Keratinocyte (primary cell): ENCODE measurements at regions not wholly inside any gene's neighbourhood (a gene's known extent, or its start where the extent isn't known, plus 50 kb on each side); places are given as distances from the start of the nearest gene placed in this dataset.
A peak's percentile ranks its signal among the peaks of the same experiment; 100 is the strongest.

Source experiments
- DNase-seq: peaks from one replicate; pipeline ENCODE4 v3.0.0-alpha.2; 2011; ENCODE audit warnings: low read depth, missing footprints, low spot score
- FAIRE-seq: peaks from 2 replicates; lab custom pipeline; 2011; peaks lifted over from hg19 to GRCh38; lab: Jason Lieb, UNC
- H2AFZ ChIP-seq: 2 replicates; pipeline ENCODE4 v1.6.0; 2012; ENCODE audit warnings: low read length, control low read depth, inconsistent platforms; ENCODE audit not compliant: control insufficient read depth
- H3K27ac ChIP-seq: 2 replicates; pipeline ENCODE4 v1.5.1; 2011; ENCODE audit warnings: low read length; ENCODE audit not compliant: control insufficient read depth, insufficient read depth
- H3K27me3 ChIP-seq: 3 replicates; pipeline ENCODE4 v1.6.0; 2011; ENCODE audit warnings: low read length; ENCODE audit not compliant: control insufficient read depth, insufficient read depth; ENCODE audit errors: extremely low read depth
- H3K36me3 ChIP-seq, 2 experiments: 2 replicates in 1 of 2; 3 replicates in 1 of 2; pipeline ENCODE4 v1.5.1; 2011; ENCODE audit warnings: low read length in 2 of 2, mild to moderate bottlenecking in 1 of 2; ENCODE audit not compliant: control insufficient read depth in 2 of 2, insufficient read depth in 2 of 2; ENCODE audit errors: extremely low read depth in 1 of 2
- H3K4me1 ChIP-seq: 3 replicates; pipeline ENCODE4 v1.5.1; 2011; ENCODE audit warnings: low read length; ENCODE audit not compliant: control insufficient read depth, insufficient read depth; ENCODE audit errors: extremely low read depth
- H3K4me2 ChIP-seq: 3 replicates; pipeline ENCODE4 v1.6.0; 2011; ENCODE audit warnings: low read depth, low read length; ENCODE audit not compliant: control insufficient read depth, insufficient read depth; ENCODE audit errors: extremely low read depth
- H3K4me3 ChIP-seq, 3 experiments: fragments of 200-600 bp in 1 of 3; sonication (generic) in 1 of 3; 2 replicates in 2 of 3; 3 replicates in 1 of 3; pipeline ENCODE4 v1.5.1; 2011 to 2016; ENCODE audit warnings: low read length in 3 of 3, mild to moderate bottlenecking in 3 of 3, control low read depth in 2 of 3, inconsistent platforms in 1 of 3, low read depth in 1 of 3, mixed read lengths in 1 of 3, mixed run types in 1 of 3, moderate library complexity in 1 of 3; ENCODE audit not compliant: control insufficient read depth in 2 of 3, insufficient read depth in 2 of 3; ENCODE audit errors: extremely low read depth in 1 of 3
- H3K79me2 ChIP-seq: 2 replicates; pipeline ENCODE4 v1.6.0; 2012; ENCODE audit warnings: low read length; ENCODE audit not compliant: control insufficient read depth, insufficient read depth
- H3K9ac ChIP-seq: 3 replicates; pipeline ENCODE4 v1.6.0; 2011; ENCODE audit warnings: low read length; ENCODE audit not compliant: control insufficient read depth, insufficient read depth; ENCODE audit errors: extremely low read depth
- H3K9me1 ChIP-seq: 3 replicates; pipeline ENCODE4 v1.6.0; 2011; ENCODE audit warnings: low read length; ENCODE audit not compliant: control insufficient read depth, insufficient read depth; ENCODE audit errors: extremely low read depth
- H3K9me3 ChIP-seq: 2 replicates; pipeline ENCODE4 v1.5.1; 2012; ENCODE audit warnings: low read depth, low read length; ENCODE audit not compliant: control insufficient read depth
- H4K20me1 ChIP-seq: 3 replicates; pipeline ENCODE4 v1.6.0; 2011; ENCODE audit warnings: low read length; ENCODE audit not compliant: control insufficient read depth, insufficient read depth; ENCODE audit errors: extremely low read depth
- CTCF ChIP-seq, 3 experiments: IDR thresholded peaks in 1 of 3; conservative IDR thresholded peaks in 1 of 3; optimal IDR thresholded peaks in 1 of 3; 2 replicates in 2 of 3; 3 replicates in 1 of 3; pipeline versions ENCODE3 to v1.5.1; 2011; ENCODE audit warnings: low read length in 3 of 3, mild to moderate bottlenecking in 3 of 3, moderate library complexity in 2 of 3, control low read depth in 1 of 3, inconsistent platforms in 1 of 3; ENCODE audit not compliant: insufficient read depth in 2 of 3; ENCODE audit errors: extremely low read depth in 1 of 3
- EZH2 ChIP-seq: IDR thresholded peaks from one replicate; pipeline ENCODE4 v1.6.1; 2012; ENCODE audit warnings: inconsistent platforms, mild to moderate bottlenecking, low read length, moderate library complexity
- dilution Hi-C: fragments of 300-500 bp; cut with MboI; formaldehyde crosslinking; loops from one replicate; pipeline ENCODE4 v1.7.0; 2020; ENCODE audit warnings: low sequenced_read_pairs; ENCODE audit not compliant: extremely low pct_ligation_motif_present

GRCh38 chr12:90013409-90013808 is 304.8 kb upstream of the ATP2B1 start:
- DNase-seq (no peak), FAIRE-seq (no peak)
- H3K4me1 ChIP-seq, result peaks cover 7% of the 10 kb centered on the region
- no peaks in the 10 kb centered on the region for H3K9me1 ChIP-seq
- H3K27me3 ChIP-seq, result no peaks in the 10 kb centered on the region
- no peak overlapping the region for H3K4me2 ChIP-seq
- no peak overlapping the region for H3K4me3 ChIP-seq
- H3K79me2 ChIP-seq, result no peaks in the 10 kb centered on the region
- H3K9ac ChIP-seq, result no peak overlapping the region
- dilution Hi-C loops, result no loop called here
- no peak overlapping the region for H3K27ac ChIP-seq
- H3K36me3 ChIP-seq, result no peaks in the 10 kb centered on the region
- no peaks in the 10 kb centered on the region for H3K9me3 ChIP-seq
- no peaks in the 10 kb centered on the region for H4K20me1 ChIP-seq
- TF ChIP-seq CTCF (optimal IDR thresholded peaks at IDR 0.05 in 1 of 3, IDR thresholded peaks at IDR 0.05 in 1 of 3, conservative IDR thresholded peaks at IDR 0.05 in 1 of 3; ENCODE audit: extremely low read depth in 1 of 3, insufficient read depth in 2 of 3, low read length in 3 of 3) (peak; percentile 8 to 67 (median 16)), EZH2 (no peak)
- no peak overlapping the region for H2AFZ ChIP-seq

- peaks cover under 1% of the 10 kb centered on the region for H3K4me1 ChIP-seq
- H4K20me1 ChIP-seq, result no peaks in the 10 kb centered on the region
- no peaks in the 10 kb centered on the region for H3K27me3 ChIP-seq
- H2AFZ ChIP-seq, result no peak overlapping the region
- no peaks in the 10 kb centered on the region for H3K9me1 ChIP-seq
- H3K36me3 ChIP-seq, result no peaks in the 10 kb centered on the region
- no peak overlapping the region for H3K4me3 ChIP-seq
- H3K27ac ChIP-seq, result no peak overlapping the region
- H3K9ac ChIP-seq, result no peak overlapping the region
- dilution Hi-C loops, result no loop called here
- no peaks in the 10 kb centered on the region for H3K79me2 ChIP-seq
- H3K4me2 ChIP-seq, result no peak overlapping the region
- TF ChIP-seq CTCF (optimal IDR thresholded peaks at IDR 0.05 in 1 of 3, IDR thresholded peaks at IDR 0.05 in 1 of 3, conservative IDR thresholded peaks at IDR 0.05 in 1 of 3; ENCODE audit: extremely low read depth in 1 of 3, insufficient read depth in 2 of 3, low read length in 3 of 3) (peak in 1 of 3 experiments; percentile 30), EZH2 (no peak)
- no peaks in the 10 kb centered on the region for H3K9me3 ChIP-seq
- DNase-seq, result no peak
- FAIRE-seq, result no peak
These were observed 301.5 kb upstream of the ATP2B1 start for GRCh38 chr12:90010089-90010488.
